HK-2 (cell line): ENCODE measurements at regions not wholly inside any gene's neighbourhood (a gene's known extent, or its start where the extent isn't known, plus 50 kb on each side); places are given as distances from the start of the nearest gene placed in this dataset.

Source experiments
- DNase-seq: peaks from one replicate; pipeline ENCODE4 v3.0.0-alpha.2; 2018; ENCODE audit not compliant: unreplicated experiment

- DNase-seq, result no peak
Observed at GRCh38 chr5:158303883-158304282, 444.9 kb upstream of the CLINT1 start.

- no peak for DNase-seq
Observed at GRCh38 chr5:158303275-158303674, 444.3 kb upstream of the CLINT1 start.

GRCh38 chr5:158302029-158302428 is 443.1 kb upstream of the CLINT1 start:
- no peak for DNase-seq

- DNase-seq, result no peak
Observed at GRCh38 chr5:158301186-158301585, 442.2 kb upstream of the CLINT1 start.

GRCh38 chr5:158300256-158300655 is 441.3 kb upstream of the CLINT1 start:
- DNase-seq, result no peak

- DNase-seq, result no peak
Observed at GRCh38 chr5:158297002-158297527, 438.1 kb upstream of the CLINT1 start.

GRCh38 chr5:158294701-158295100 is 435.8 kb upstream of the CLINT1 start:
- DNase-seq, result no peak

- DNase-seq, result no peak
Observed at GRCh38 chr5:158292981-158293380, 434.0 kb upstream of the CLINT1 start.

GRCh38 chr5:158289967-158290366 is 431.0 kb upstream of the CLINT1 start:
- DNase-seq, result no peak

- DNase-seq, result no peak
Observed at GRCh38 chr5:158288272-158288657, 429.3 kb upstream of the CLINT1 start.

GRCh38 chr5:158287643-158288271 is 428.8 kb upstream of the CLINT1 start:
- no peak for DNase-seq

GRCh38 chr5:158286827-158287226 is 427.9 kb upstream of the CLINT1 start:
- DNase-seq, result no peak

GRCh38 chr5:158285698-158286097 is 426.8 kb upstream of the CLINT1 start:
- DNase-seq, result no peak

GRCh38 chr5:158284242-158284641 is 425.3 kb upstream of the CLINT1 start:
- no peak for DNase-seq

- no peak for DNase-seq
Observed at GRCh38 chr5:158283397-158283796, 424.5 kb upstream of the CLINT1 start.

GRCh38 chr5:158278216-158278925 is 419.4 kb upstream of the CLINT1 start:
- DNase-seq, result no peak

- DNase-seq, result no peak
Observed at GRCh38 chr5:158277276-158277675, 418.3 kb upstream of the CLINT1 start.

- DNase-seq, result no peak
Observed at GRCh38 chr5:158276692-158277091, 417.7 kb upstream of the CLINT1 start.

GRCh38 chr5:158275511-158275910 is 416.6 kb upstream of the CLINT1 start:
- no peak for DNase-seq

- no peak for DNase-seq
Observed at GRCh38 chr5:158273035-158273434, 414.1 kb upstream of the CLINT1 start.

- DNase-seq, result no peak
Observed at GRCh38 chr5:158272409-158272808, 413.5 kb upstream of the CLINT1 start.

GRCh38 chr5:158270996-158271554 is 412.1 kb upstream of the CLINT1 start:
- no peak for DNase-seq

GRCh38 chr5:158268286-158268685 is 409.3 kb upstream of the CLINT1 start:
- DNase-seq, result no peak
